ENCODE measurements at regions not wholly inside any gene's neighbourhood (a gene's known extent, or its start where the extent isn't known, plus 50 kb on each side); places are given as distances from the start of the nearest gene placed in this dataset.

DNA sequence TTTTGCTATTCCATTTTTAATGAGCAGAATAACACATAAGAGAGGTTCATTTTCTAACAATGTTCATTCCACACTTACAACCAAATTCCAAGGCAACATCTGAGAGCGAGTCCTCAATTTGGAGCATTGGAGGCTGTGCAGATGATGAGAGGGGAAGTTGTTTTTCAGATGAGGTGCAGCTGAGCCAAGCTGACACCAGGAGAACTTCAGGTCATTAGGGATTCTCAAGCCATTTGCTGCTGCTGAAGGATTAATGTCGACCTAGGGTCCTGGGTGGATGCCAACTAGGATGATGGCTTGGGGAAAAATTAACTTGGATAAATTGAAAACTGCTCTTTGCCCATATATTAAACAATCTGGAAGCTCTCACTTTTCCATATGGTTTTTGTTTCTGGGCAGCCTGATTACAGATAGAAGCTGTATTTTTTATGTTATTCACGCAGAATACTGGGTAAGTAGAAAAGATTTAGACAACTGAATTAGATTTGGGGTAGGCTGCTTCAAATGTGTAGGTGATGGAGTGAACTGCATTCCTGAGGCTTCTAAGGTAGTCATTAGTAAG, 206.4 kb upstream of the SLC39A10 start:
- H3K4me3 ChIP-seq (ENCODE audit: low read length) = no peak overlapping the region
- no peak for DNase-seq (ENCODE audit: low read depth)
- TF ChIP-seq, protein P1, sequence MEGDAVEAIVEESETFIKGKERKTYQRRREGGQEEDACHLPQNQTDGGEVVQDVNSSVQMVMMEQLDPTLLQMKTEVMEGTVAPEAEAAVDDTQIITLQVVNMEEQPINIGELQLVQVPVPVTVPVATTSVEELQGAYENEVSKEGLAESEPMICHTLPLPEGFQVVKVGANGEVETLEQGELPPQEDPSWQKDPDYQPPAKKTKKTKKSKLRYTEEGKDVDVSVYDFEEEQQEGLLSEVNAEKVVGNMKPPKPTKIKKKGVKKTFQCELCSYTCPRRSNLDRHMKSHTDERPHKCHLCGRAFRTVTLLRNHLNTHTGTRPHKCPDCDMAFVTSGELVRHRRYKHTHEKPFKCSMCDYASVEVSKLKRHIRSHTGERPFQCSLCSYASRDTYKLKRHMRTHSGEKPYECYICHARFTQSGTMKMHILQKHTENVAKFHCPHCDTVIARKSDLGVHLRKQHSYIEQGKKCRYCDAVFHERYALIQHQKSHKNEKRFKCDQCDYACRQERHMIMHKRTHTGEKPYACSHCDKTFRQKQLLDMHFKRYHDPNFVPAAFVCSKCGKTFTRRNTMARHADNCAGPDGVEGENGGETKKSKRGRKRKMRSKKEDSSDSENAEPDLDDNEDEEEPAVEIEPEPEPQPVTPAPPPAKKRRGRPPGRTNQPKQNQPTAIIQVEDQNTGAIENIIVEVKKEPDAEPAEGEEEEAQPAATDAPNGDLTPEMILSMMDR (conservative IDR thresholded peaks at IDR 0.05; ENCODE audit: low read length) = no peak

DNA sequence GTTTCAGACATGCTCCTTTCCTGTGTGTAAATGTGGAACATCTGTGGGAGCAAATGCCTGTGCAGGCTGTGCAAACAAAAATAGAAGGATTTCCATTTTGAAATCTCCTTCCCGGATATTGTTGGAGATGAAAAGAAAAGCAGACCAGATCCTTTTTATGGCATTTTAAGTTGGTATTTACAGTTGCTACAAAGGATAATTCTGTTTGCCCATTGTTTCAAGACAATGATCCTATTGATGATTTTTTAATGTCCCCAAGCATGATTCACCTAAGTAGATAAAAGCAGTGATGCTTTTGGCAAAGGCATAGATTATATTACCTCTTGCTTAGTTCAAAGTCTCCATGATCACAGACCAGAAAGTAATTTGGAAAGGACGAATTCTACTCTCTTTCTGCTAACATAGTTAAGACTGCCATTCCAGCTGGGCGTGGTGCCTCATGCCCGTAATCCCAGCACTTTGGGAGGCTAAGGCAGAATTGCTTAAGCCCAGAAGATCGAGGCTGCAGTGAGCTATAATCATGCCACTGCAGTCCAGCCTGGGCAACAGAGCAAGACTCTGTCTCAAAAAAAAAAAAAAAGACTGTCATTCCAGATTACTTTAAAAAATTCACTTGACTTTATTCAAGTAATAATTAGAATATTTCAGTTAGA, 209.6 kb upstream of the SLC39A10 start:
- peak; percentile 17 for DNase-seq (ENCODE audit: low read depth)
- no peak overlapping the region for H3K4me3 ChIP-seq (ENCODE audit: low read length)
- TF ChIP-seq, protein P1 (conservative IDR thresholded peaks at IDR 0.05; ENCODE audit: low read length) = no peak

DNA sequence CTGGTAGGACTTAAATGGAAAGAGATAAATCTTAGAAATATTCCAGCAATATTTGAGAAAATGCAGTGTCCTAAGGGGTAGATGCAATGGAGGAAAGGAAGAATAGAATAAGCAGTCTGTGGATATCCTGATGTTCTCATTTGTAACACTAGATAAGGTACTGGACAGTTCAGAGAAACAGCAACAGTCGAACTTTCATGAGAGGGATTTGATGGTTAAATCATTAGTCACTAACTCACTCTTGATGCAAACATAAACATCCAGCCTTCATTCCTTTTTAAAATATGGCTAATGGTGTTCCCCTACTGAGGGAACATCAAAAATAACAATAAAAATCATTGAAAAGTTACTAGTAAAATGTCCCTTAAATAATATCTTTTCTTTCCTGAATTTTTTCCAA, 211.4 kb upstream of the SLC39A10 start:
- TF ChIP-seq, protein P1 (conservative IDR thresholded peaks at IDR 0.05; ENCODE audit: low read length) = no peak
- no peak for DNase-seq (ENCODE audit: low read depth)
- no peak overlapping the region for H3K4me3 ChIP-seq (ENCODE audit: low read length)

GRCh38 chr2:195443926-195444325, 213.1 kb upstream of the SLC39A10 start:
- no peak for DNase-seq (ENCODE audit: low read depth)
- TF ChIP-seq, protein P1 (conservative IDR thresholded peaks at IDR 0.05; ENCODE audit: low read length) = no peak
- no peak overlapping the region for H3K4me3 ChIP-seq (ENCODE audit: low read length)

DNA sequence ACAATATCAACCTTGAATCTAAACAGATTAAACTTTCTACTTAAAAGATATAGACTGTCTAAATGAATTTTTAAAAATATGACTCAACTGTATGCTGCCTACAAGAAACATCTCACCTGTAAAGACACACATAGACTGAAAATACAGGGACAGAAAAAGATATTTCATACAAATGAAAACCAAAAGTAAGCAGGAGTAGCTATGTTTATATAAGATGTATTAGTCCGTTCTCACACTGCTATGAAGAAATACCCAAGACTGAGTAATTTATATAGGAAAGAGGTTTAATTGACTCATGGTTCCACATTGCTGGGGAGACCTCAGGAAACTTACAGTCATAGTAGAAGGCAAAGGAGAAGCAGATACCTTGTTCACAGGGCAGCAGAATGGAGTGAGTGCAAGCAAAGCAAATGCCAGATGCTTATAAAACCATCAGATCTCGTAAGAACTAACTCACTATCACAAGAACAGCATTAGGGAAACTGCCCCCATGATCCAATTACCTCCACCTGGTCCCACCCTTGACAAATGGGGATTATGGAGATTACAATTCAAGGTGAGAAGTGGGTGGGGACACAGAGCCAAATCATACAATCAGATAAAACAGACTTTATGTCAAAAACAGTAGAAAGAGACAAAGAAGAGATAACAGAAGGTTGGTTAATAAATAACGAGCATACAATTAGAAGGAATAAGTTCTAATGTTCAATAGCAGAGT, 214.4 kb upstream of the SLC39A10 start:
- TF ChIP-seq, protein P1 (conservative IDR thresholded peaks at IDR 0.05; ENCODE audit: low read length) = no peak
- no peak overlapping the region for H3K4me3 ChIP-seq (ENCODE audit: low read length)
- DNase-seq (ENCODE audit: low read depth) = no peak

GRCh38 chr2:195438692-195439091, 218.3 kb upstream of the SLC39A10 start:
- TF ChIP-seq, protein P1 (conservative IDR thresholded peaks at IDR 0.05; ENCODE audit: low read length) = no peak
- no peak for DNase-seq (ENCODE audit: low read depth)
- no peak overlapping the region for H3K4me3 ChIP-seq (ENCODE audit: low read length)

DNA sequence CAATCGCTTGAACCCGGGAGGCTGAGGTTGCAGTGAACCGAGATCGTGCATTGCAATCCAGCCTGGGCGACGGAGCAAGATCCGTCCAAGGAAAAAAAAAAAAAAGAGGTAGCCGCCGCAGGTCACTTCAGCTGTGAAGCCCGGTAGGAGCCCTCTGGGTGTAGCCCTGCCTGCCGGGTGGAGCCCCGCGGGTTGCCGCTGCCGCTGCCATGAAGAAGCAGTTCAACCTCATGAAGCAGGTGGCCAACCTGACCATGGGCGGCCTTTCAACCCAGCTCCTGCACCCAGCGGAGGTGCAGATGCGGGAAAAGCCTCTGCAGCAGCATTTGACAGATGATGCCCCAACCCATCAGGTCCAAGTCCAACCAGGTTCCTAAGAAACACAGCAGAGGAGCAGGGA, 219.5 kb upstream of the SLC39A10 start:
- no peak for DNase-seq (ENCODE audit: low read depth)
- TF ChIP-seq, protein P1 (conservative IDR thresholded peaks at IDR 0.05; ENCODE audit: low read length) = no peak
- no peak overlapping the region for H3K4me3 ChIP-seq (ENCODE audit: low read length)
